RWPE2 (cell line): ENCODE measurements at regions not wholly inside any gene's neighbourhood (a gene's known extent, or its start where the extent isn't known, plus 50 kb on each side); places are given as distances from the start of the nearest gene placed in this dataset.

Source experiments
- ATAC-seq: fragments of 200-7000 bp; cut with Tn5 transposase; 3 replicates; pipeline ENCODE4 v1.9.1; 2021; ENCODE audit warnings: low read depth
- DNase-seq: peaks from one replicate; pipeline ENCODE4 v3.0.0-alpha.2; 2020; ENCODE audit warnings: low spot score
- H3K27ac ChIP-seq: fragments of 450-650 bp; 2 replicates; pipeline ENCODE4 v1.5.1; 2017; ENCODE audit warnings: mild to moderate bottlenecking; ENCODE audit not compliant: poor library complexity, severe bottlenecking
- H3K27me3 ChIP-seq: fragments of 250-450 bp; sonication (Bioruptor Pico); 2 replicates; pipeline ENCODE4 v1.5.1; 2021; ENCODE audit warnings: mild to moderate bottlenecking, moderate library complexity; ENCODE audit not compliant: insufficient read depth, poor library complexity, severe bottlenecking
- H3K36me3 ChIP-seq: fragments of 250-450 bp; sonication (Bioruptor Pico); 2 replicates; pipeline ENCODE4 v1.5.1; 2020; ENCODE audit warnings: low read depth, mild to moderate bottlenecking, moderate library complexity
- H3K4me1 ChIP-seq: fragments of 250-450 bp; sonication (Bioruptor Pico); 2 replicates; pipeline ENCODE4 v1.5.1; 2021; ENCODE audit warnings: mild to moderate bottlenecking, moderate library complexity; ENCODE audit not compliant: insufficient read depth, poor library complexity, severe bottlenecking
- H3K4me3 ChIP-seq: fragments of 250-450 bp; sonication (Bioruptor Pico); 2 replicates; pipeline ENCODE4 v1.5.1; 2021; ENCODE audit warnings: mild to moderate bottlenecking, moderate library complexity; ENCODE audit not compliant: severe bottlenecking
- H3K9me3 ChIP-seq: fragments of 250-450 bp; sonication (Bioruptor Pico); 2 replicates; pipeline ENCODE4 v1.5.1; 2021; ENCODE audit warnings: mild to moderate bottlenecking, moderate library complexity; ENCODE audit not compliant: severe bottlenecking
- CTCF ChIP-seq: fragments of 450-650 bp; IDR thresholded peaks from one replicate; pipeline ENCODE4 v1.5.1; 2017; ENCODE audit warnings: mild to moderate bottlenecking, moderate library complexity; ENCODE audit not compliant: poor library complexity, severe bottlenecking

GRCh38 chr12:78787576-78787975, 77.0 kb upstream of the SYT1 start:
- Histone ChIP-seq H3K9me3 (no peaks in the 10 kb centered on the region), H3K4me1 (no peaks in the 10 kb centered on the region), H3K27me3 (no peaks in the 10 kb centered on the region), H3K4me3 (no peak overlapping the region), H3K27ac (no peak overlapping the region), H3K36me3 (no peaks in the 10 kb centered on the region)
- ATAC-seq (no peak), DNase-seq (no peak)
- no peak for TF ChIP-seq CTCF

DNA sequence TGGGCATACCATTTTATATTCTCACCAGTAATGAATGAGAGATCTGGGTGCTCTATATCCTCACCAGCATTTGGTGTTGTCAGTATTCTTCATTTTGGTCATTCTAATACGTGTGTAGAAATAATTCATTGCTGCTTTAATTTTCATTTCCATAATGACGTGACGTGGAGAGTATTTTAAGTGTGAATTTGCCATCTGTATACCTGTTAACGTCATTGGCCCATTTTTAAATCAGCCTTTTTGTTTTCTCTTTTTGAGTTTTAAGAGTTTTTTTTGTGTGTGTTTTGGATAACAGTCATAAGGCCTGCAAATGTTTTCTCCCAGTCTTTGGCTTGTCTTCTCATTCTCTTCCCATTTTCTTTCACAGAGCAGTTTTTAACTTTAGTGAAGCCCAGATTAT, 74.4 kb upstream of the SYT1 start:
- Histone ChIP-seq H3K4me1 (no peaks in the 10 kb centered on the region), H3K4me3 (no peak overlapping the region), H3K27me3 (no peaks in the 10 kb centered on the region), H3K27ac (no peak overlapping the region), H3K9me3 (no peaks in the 10 kb centered on the region), H3K36me3 (no peaks in the 10 kb centered on the region)
- TF ChIP-seq CTCF: no peak
- ATAC-seq (no peak), DNase-seq (no peak)

DNA sequence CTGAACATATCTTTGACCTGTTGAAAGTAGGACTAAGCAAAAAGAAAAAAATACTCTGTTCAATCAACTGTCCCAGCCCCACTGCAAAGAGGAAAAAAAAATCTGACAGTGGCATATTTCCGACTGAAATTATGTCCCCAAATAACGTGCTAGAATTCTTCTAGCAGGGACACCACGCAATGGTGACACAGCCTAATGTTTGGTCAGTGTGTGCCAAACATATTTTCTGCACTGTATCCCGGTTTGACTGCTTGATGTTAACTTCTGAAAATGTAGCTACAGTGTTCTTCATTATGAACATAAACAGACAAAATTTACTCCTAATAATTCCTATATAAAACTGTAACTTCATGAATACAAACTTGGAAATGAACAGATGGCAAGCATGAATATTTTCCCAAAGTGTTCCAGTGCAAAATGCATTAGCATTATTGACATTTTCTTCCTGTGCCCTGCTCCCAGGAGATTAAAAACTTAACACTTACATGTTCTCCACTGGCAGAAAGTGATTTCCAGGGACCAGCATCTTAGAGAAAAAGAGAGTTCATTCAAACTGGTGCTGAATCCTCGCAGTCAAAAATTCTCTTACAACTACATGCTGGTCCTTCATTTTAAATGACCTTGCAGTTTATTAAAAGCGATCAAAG, 72.4 kb upstream of the SYT1 start:
- Histone ChIP-seq H3K27me3 (no peaks in the 10 kb centered on the region), H3K27ac (no peak overlapping the region), H3K4me1 (no peaks in the 10 kb centered on the region), H3K36me3 (no peaks in the 10 kb centered on the region), H3K4me3 (no peak overlapping the region), H3K9me3 (no peaks in the 10 kb centered on the region)
- TF ChIP-seq CTCF: no peak
- DNase-seq (no peak), ATAC-seq (no peak)

GRCh38 chr12:78793491-78793890, 71.1 kb upstream of the SYT1 start:
- no peak for DNase-seq
- H3K36me3 ChIP-seq: no peaks in the 10 kb centered on the region

More at GRCh38 chr12:78793491-78793890, 71.1 kb upstream of the SYT1 start:
- no peak overlapping the region for H3K27ac ChIP-seq
- H3K4me3 ChIP-seq: no peak overlapping the region
- H3K4me1 ChIP-seq: no peaks in the 10 kb centered on the region
- no peak for TF ChIP-seq CTCF
- no peak for ATAC-seq
- no peaks in the 10 kb centered on the region for H3K27me3 ChIP-seq
- no peaks in the 10 kb centered on the region for H3K9me3 ChIP-seq
